SK-N-SH (cell line): ENCODE measurements at regions not wholly inside any gene's neighbourhood (a gene's known extent, or its start where the extent isn't known, plus 50 kb on each side); places are given as distances from the start of the nearest gene placed in this dataset.

Experiments used
- CTCF ChIA-PET: fragments of 300-600, 350-600 bp; formaldehyde crosslinking; extraction: SDS; loops from one replicate; lab custom pipeline; 2021; lab: Yijun Ruan, JAX
- POLR2A ChIA-PET: fragments of 350-600 bp; sonication (Branson Sonifier 250); formaldehyde crosslinking; extraction: SDS; loops from one replicate; lab custom pipeline; 2020; ENCODE audit warnings: antibody characterized with exemption, inconsistent platforms; lab: Yijun Ruan, JAX
- DNase-seq: peaks from one replicate; pipeline ENCODE4 v3.0.0; 2012
- H2AFZ ChIP-seq: fragments of 200-600 bp; sonication (generic); 2 replicates; pipeline ENCODE4 v1.8.1; 2016; ENCODE audit warnings: antibody characterized with exemption, mild to moderate bottlenecking, low read depth
- H3F3A ChIP-seq: fragments of 200-600 bp; sonication (generic); replicated peaks from 2 replicates; pipeline ENCODE3; 2016; ENCODE audit warnings: antibody characterized with exemption, mild to moderate bottlenecking; ENCODE audit not compliant: insufficient read depth
- H3K27ac ChIP-seq, 2 experiments: fragments of 200-500 bp in 1 of 2; fragments of 200-600 bp in 1 of 2; sonication (Bioruptor generic) in 1 of 2; sonication (generic), shearing (Covaris generic) in 1 of 2; 2 replicates each; pipeline versions ENCODE4 v1.5.1 to v1.6.1; 2014 to 2016; ENCODE audit warnings: low read depth in 2 of 2, inconsistent platforms in 1 of 2, low read length in 1 of 2, mild to moderate bottlenecking in 1 of 2, mixed read lengths in 1 of 2
- H3K27me3 ChIP-seq: fragments of 200-600 bp; sonication (generic), shearing (Covaris generic); 2 replicates; pipeline ENCODE4 v1.6.1; 2016; ENCODE audit warnings: mixed run types; ENCODE audit not compliant: insufficient read depth
- H3K36me3 ChIP-seq, 2 experiments: fragments of 200-500 bp in 1 of 2; fragments of 200-600 bp in 1 of 2; sonication (Bioruptor generic) in 1 of 2; sonication (generic) in 1 of 2; replicated peaks in 1 of 2; 2 replicates each; pipeline versions ENCODE3 to v1.5.1; 2014 to 2016; ENCODE audit warnings: low read length in 1 of 2, mild to moderate bottlenecking in 1 of 2; ENCODE audit not compliant: insufficient read depth in 2 of 2, control insufficient read depth in 1 of 2
- H3K4me1 ChIP-seq, 2 experiments: fragments of 200-500 bp in 1 of 2; fragments of 200-600 bp in 1 of 2; sonication (Bioruptor generic) in 1 of 2; sonication (generic), shearing (Covaris generic) in 1 of 2; 2 replicates each; pipeline versions ENCODE4 v1.5.1 to v1.6.1; 2014 to 2016; ENCODE audit warnings: low read depth in 1 of 2, low read length in 1 of 2, mixed run types in 1 of 2; ENCODE audit not compliant: insufficient read depth in 2 of 2, control insufficient read depth in 1 of 2
- H3K4me2 ChIP-seq: fragments of 200-600 bp; sonication (generic), shearing (Covaris generic); 2 replicates; pipeline ENCODE4 v1.6.1; 2017; ENCODE audit warnings: mixed run types
- H3K4me3 ChIP-seq, 2 experiments: fragments of 200-500 bp in 1 of 2; fragments of 200-600 bp in 1 of 2; sonication (Bioruptor generic) in 1 of 2; sonication (generic), shearing (Covaris generic) in 1 of 2; 2 replicates each; pipeline versions ENCODE4 v1.5.1 to v1.8.1; 2014 to 2016; ENCODE audit warnings: low read depth in 2 of 2, inconsistent platforms in 1 of 2, low read length in 1 of 2, mild to moderate bottlenecking in 1 of 2, mixed read lengths in 1 of 2, moderate library complexity in 1 of 2
- H3K79me2 ChIP-seq: fragments of 200-600 bp; sonication (generic); 2 replicates; pipeline ENCODE4 v1.8.1; 2017; ENCODE audit warnings: mild to moderate bottlenecking; ENCODE audit not compliant: insufficient read depth
- H3K9ac ChIP-seq: fragments of 200-600 bp; sonication (generic); 2 replicates; pipeline ENCODE4 v1.6.1; 2017; ENCODE audit warnings: mixed run types
- H3K9me2 ChIP-seq: fragments of 200-600 bp; sonication (generic); 2 replicates; pipeline ENCODE4 v1.6.1; 2017; ENCODE audit warnings: mixed run types
- H3K9me3 ChIP-seq: fragments of 200-600 bp; sonication (generic); 2 replicates; pipeline ENCODE4 v1.6.1; 2017; ENCODE audit warnings: mixed run types, mild to moderate bottlenecking, moderate library complexity
- H4K20me1 ChIP-seq: fragments of 200-600 bp; sonication (generic); 2 replicates; pipeline ENCODE4 v1.6.1; 2017; ENCODE audit warnings: mild to moderate bottlenecking, mixed run types; ENCODE audit not compliant: insufficient read depth
- CHD2 ChIP-seq: fragments of 150-350 bp; IDR thresholded peaks from 2 replicates; pipeline ENCODE4 v1.6.1; 2018; ENCODE audit warnings: low read length; ENCODE audit not compliant: partially characterized antibody
- EZH2phosphoT487 ChIP-seq: fragments of 200-600 bp; sonication (generic); IDR thresholded peaks from 2 replicates; pipeline ENCODE4 v1.6.1; 2017; ENCODE audit warnings: low read depth, mixed run types, mild to moderate bottlenecking, antibody characterized with exemption, moderate library complexity, borderline replicate concordance
- FOXJ3 ChIP-seq: sonication (generic); formaldehyde crosslinking; IDR thresholded peaks from 2 replicates; pipeline ENCODE4 v1.5.1; 2020; ENCODE audit warnings: mild to moderate bottlenecking, missing genetic modification reagents
- FOXM1 ChIP-seq: IDR thresholded peaks from 2 replicates; pipeline ENCODE4 v1.4.0; 2012; ENCODE audit warnings: low read depth, mild to moderate bottlenecking
- GABPA ChIP-seq: IDR thresholded peaks from 2 replicates; pipeline ENCODE4 v1.4.0; 2012; ENCODE audit warnings: low read depth, mild to moderate bottlenecking
- GATA2 ChIP-seq: sonication (generic); formaldehyde crosslinking; IDR thresholded peaks from 2 replicates; pipeline ENCODE4 v1.5.0; 2020; ENCODE audit warnings: mild to moderate bottlenecking, missing genetic modification reagents
- JUND ChIP-seq: IDR thresholded peaks from 2 replicates; pipeline ENCODE4 v1.4.0; 2012
- NFIC ChIP-seq: IDR thresholded peaks from 2 replicates; pipeline ENCODE4 v1.4.0; 2012; ENCODE audit warnings: borderline replicate concordance
- NRF1 ChIP-seq: IDR thresholded peaks from 2 replicates; pipeline ENCODE4 v1.6.1; 2012; ENCODE audit warnings: low read depth, mild to moderate bottlenecking, low read length
- RAD21 ChIP-seq: IDR thresholded peaks from 2 replicates; pipeline ENCODE4 v1.6.1; 2012; ENCODE audit warnings: mild to moderate bottlenecking, low read length
- RCOR1 ChIP-seq: fragments of 150-350 bp; IDR thresholded peaks from 2 replicates; pipeline ENCODE4 v1.6.1; 2017; ENCODE audit warnings: antibody characterized with exemption, low read length
- TAF1 ChIP-seq: IDR thresholded peaks from 2 replicates; pipeline ENCODE4 v1.6.1; 2012; ENCODE audit warnings: low read depth, mild to moderate bottlenecking, low read length, moderate library complexity, borderline replicate concordance
- WGBS: methylation state at CpG from one replicate; pipeline ENCODE4 v1.1.6; 2017; ENCODE audit warnings: low lambda C conversion rate; 5-methylcytosine and 5-hydroxymethylcytosine counted together
- TF ChIP-seq, protein P1 (sequence below): IDR thresholded peaks from 2 replicates; pipeline ENCODE4; 2012
- TF ChIP-seq, protein P2 (sequence below): IDR thresholded peaks from 2 replicates; pipeline ENCODE4 v1.4.0; 2012; ENCODE audit warnings: low read depth, borderline replicate concordance
- TF ChIP-seq, protein P3 (sequence below): fragments of 150-350 bp; IDR thresholded peaks from 2 replicates; pipeline ENCODE4 v1.6.1; 2017; ENCODE audit warnings: antibody characterized with exemption, low read length, low read depth, borderline replicate concordance
- TF ChIP-seq, protein P4 (sequence below): IDR thresholded peaks from 2 replicates; pipeline ENCODE4 v1.4.0; 2012; ENCODE audit warnings: low read depth

DNA sequence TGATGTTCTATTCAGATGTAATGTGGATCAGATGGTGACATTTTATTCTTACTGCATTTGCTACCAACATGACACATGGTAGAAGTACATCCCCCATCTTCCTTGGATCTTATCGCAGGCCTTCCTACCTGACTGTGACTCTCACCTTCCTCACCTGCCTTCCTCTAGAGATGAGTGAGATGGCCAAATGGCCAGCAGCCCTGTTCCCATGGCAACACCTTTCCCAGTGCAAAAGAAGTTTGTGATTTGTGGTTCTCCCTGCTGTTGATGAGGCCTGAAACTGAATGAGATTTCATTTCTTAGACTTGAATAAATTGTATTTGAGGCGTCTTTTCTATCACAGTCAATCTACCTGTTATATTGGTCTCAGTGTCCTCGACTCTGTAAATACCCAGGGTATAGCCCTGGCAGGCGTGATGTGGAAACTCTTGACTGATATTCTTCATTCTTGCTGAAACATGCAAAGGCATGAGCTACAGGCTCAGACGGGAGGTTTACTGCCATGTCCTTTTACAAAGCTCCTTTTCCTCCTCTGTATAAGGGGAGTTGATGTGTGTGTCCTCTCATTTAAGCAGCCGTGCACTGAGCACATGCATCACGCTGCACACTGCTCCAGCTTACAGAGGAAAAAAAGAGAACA, 440.7 kb upstream of the AKR1E2 start:
- Histone ChIP-seq H3F3A (no peaks in the 10 kb centered on the region), H3K27me3 (no peaks in the 10 kb centered on the region), H3K36me3 (no peaks in the 10 kb centered on the region), H3K27ac (no peak overlapping the region), H3K4me1 (peaks cover 0 to 2% of the 10 kb centered on the region in 2 experiments; a peak in 1 of 4 replicates), H4K20me1 (no peaks in the 10 kb centered on the region), H2AFZ (no peak overlapping the region), H3K9me3 (no peaks in the 10 kb centered on the region)
- CTCF ChIA-PET, result no interaction called here
- no peak for DNase-seq
- POLR2A ChIA-PET, result no interaction called here
- no peak for TF ChIP-seq GATA2 (CRISPR knock-in tag)
- TF ChIP-seq, protein P1, sequence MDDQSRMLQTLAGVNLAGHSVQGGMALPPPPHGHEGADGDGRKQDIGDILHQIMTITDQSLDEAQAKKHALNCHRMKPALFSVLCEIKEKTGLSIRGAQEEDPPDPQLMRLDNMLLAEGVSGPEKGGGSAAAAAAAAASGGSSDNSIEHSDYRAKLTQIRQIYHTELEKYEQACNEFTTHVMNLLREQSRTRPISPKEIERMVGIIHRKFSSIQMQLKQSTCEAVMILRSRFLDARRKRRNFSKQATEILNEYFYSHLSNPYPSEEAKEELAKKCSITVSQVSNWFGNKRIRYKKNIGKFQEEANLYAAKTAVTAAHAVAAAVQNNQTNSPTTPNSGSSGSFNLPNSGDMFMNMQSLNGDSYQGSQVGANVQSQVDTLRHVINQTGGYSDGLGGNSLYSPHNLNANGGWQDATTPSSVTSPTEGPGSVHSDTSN, result no peak
- TF ChIP-seq, protein P2, sequence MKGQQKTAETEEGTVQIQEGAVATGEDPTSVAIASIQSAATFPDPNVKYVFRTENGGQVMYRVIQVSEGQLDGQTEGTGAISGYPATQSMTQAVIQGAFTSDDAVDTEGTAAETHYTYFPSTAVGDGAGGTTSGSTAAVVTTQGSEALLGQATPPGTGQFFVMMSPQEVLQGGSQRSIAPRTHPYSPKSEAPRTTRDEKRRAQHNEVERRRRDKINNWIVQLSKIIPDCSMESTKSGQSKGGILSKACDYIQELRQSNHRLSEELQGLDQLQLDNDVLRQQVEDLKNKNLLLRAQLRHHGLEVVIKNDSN, result no peak
- TF ChIP-seq FOXM1, result no peak
- TF ChIP-seq JUND, result no peak
- TF ChIP-seq RCOR1, result no peak
- TF ChIP-seq, protein P3, sequence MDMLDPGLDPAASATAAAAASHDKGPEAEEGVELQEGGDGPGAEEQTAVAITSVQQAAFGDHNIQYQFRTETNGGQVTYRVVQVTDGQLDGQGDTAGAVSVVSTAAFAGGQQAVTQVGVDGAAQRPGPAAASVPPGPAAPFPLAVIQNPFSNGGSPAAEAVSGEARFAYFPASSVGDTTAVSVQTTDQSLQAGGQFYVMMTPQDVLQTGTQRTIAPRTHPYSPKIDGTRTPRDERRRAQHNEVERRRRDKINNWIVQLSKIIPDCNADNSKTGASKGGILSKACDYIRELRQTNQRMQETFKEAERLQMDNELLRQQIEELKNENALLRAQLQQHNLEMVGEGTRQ, result no peak
- TF ChIP-seq NRF1, result no peak
- TF ChIP-seq TAF1, result no peak
- TF ChIP-seq, all 33 proteins: peak for 0
- no peak overlapping the region for H3K4me3 ChIP-seq
- H3K9ac ChIP-seq, result no peak overlapping the region
- WGBS, result 92% methylated on average over 7 of the region's 7 CpGs
- no peaks in the 10 kb centered on the region for H3K9me2 ChIP-seq
- no peak overlapping the region for H3K4me2 ChIP-seq
- H3K79me2 ChIP-seq, result no peaks in the 10 kb centered on the region

DNA sequence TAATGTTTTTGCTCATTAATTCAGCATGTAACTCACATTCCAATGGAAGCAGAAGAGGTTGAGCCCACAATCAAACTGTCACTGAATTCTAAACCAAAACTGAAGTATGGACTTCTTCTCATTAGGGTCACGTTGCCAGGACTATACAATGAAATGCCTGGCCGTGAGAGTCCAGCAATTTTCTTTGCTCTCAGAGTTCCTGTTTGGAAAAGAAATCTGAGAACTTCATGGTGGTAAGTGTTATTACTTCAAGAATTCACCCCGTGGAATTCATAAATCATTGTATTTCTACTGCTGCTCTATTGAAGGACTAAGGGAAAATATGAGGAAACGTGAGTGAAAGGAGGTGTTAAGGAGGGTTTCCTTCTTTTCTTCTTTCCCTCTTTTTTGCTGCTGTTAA, 441.8 kb upstream of the AKR1E2 start:
- no peaks in the 10 kb centered on the region for H3K79me2 ChIP-seq
- no peaks in the 10 kb centered on the region for H3K27me3 ChIP-seq
- H3K4me2 ChIP-seq, result no peak overlapping the region
- CTCF ChIA-PET, result no interaction called here
- H3K9me3 ChIP-seq, result no peaks in the 10 kb centered on the region
- TF ChIP-seq GABPA, result no peak
- TF ChIP-seq, protein P4, sequence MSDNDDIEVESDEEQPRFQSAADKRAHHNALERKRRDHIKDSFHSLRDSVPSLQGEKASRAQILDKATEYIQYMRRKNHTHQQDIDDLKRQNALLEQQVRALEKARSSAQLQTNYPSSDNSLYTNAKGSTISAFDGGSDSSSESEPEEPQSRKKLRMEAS, result no peak
- no peak for TF ChIP-seq NFIC
- no peak for TF ChIP-seq EZH2phosphoT487
- no peak for TF ChIP-seq RAD21
- TF ChIP-seq FOXJ3 (CRISPR knock-in tag), result no peak
- TF ChIP-seq, protein P2, result no peak
- TF ChIP-seq CHD2, result no peak
- no peaks in the 10 kb centered on the region for H4K20me1 ChIP-seq
- H3K9ac ChIP-seq, result no peak overlapping the region
- H3K4me1 ChIP-seq, result peaks cover 0 to 2% of the 10 kb centered on the region in 2 experiments; a peak in 1 of 4 replicates
- no peak for DNase-seq
- H3K4me3 ChIP-seq, result no peak overlapping the region
- POLR2A ChIA-PET, result no interaction called here
- no peaks in the 10 kb centered on the region for H3K9me2 ChIP-seq
- WGBS, result 81% methylated on average over 4 of the region's 4 CpGs
- H3K27ac ChIP-seq, result no peak overlapping the region
- no peaks in the 10 kb centered on the region for H3F3A ChIP-seq
- H3K36me3 ChIP-seq, result no peaks in the 10 kb centered on the region
- H2AFZ ChIP-seq, result no peak overlapping the region
